HG02763 (cell line): ENCODE measurements at regions not wholly inside any gene's neighbourhood (a gene's known extent, or its start where the extent isn't known, plus 50 kb on each side); places are given as distances from the start of the nearest gene placed in this dataset.
"Not testable (repeated sequence)": the region's sequence is repeated elsewhere in the genome, so short reads cannot be mapped to it uniquely, and the experiment has no call there.

Experiments used
- ATAC-seq: cut with Tn5 transposase; IDR thresholded peaks from one replicate; pipeline ENCODE4 v1.9.1; 2021; ENCODE audit warnings: mild to moderate bottlenecking, moderate library complexity; ENCODE audit not compliant: unreplicated experiment

DNA sequence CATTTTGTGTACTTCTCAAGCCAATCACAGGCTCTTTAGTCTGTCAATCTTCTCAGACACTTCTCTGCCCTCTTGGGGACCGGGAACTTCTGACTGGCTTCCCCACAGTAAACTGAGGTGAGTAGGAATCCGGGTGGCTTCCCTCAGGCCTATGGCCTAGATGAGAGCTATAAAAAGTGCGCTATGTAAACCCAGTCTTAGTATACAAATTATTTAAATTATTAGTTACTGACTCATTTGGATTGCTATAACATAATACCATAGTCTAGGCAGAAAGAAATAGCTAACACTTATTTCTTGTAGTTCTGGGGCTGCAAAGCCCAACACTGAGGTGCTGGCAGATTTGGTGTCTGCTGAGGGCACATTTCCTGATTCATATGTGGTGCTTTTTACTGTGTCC lies 109.2 kb upstream of the MCHR2 start:
- no peak for ATAC-seq

DNA sequence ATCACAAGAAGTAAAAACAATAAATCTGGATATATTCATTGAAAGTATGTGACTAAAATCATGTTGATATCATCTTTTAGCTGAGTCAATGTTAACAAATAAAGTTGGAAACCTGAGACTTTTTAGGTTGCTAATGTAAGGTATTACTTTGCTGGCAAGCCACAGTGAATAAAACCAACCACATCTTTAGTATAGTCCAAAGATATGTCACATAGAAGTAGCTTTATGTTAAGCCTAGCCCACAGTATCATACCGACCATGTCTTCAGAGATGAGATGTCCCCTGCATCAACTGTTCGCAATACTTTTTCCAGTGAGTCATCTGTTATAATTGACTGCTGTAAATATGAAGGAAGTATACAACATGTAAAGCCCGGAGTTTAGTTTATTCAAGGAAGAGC lies 107.6 kb upstream of the MCHR2 start:
- no peak for ATAC-seq

DNA sequence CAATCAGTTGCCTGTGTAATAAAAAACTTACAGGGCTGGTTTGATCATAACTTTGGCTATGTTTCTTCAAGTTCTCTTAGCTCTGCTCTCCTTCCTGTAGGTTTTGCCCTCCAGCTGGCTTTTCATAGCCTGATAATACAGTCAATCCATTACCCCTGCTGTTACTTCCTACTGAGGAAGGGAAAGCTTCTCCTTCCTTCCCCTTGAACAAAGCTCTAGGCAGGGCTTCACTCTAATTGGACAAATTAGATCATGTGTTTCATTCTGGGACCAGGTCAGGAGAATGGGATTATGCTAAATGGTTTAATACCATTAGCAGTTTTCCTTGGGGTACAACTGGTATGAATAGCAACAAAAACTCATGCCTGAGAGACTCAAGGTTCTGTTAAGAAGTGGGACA lies 106.8 kb upstream of the MCHR2 start:
- ATAC-seq, result no peak

DNA sequence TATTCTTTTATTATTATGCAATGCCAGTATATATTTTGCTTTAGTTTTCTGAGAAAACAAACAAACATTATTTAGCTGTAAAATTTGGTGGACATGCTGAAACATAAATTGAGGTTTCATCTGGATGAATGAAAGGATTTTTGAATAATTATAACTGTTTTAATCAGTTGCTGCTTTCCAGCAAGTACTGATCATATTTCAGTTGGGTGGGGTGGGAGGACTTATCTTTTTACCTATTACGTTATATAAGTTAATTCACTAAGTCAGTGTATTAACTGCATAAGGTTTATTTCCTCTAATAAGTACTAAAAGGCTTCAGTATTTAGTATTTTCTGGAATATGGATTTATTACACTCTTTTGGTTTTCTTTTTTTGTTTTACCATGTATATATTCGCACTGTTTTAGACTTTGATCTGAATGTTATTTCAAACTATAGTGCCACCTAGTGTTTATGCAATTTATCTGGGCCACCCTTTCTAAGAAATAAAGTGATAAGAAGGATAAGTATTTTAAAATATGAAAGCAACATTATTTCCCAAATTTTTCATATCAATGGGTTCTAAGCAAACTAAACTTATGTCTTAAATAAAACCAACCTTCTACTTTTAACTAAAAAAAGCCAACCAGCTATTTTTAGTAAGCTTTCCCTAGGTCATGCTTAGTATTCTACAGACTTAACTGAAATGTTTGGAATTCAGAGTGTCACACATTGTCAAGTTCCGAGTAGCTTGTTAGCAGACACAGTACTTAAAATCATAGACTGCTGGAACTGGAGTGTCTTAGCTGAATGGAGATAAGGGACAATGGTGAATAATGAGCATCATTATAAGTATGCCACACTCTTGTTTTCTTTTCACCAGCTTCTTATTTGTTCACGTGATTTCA lies 105.4 kb upstream of the MCHR2 start:
- ATAC-seq, result no peak

DNA sequence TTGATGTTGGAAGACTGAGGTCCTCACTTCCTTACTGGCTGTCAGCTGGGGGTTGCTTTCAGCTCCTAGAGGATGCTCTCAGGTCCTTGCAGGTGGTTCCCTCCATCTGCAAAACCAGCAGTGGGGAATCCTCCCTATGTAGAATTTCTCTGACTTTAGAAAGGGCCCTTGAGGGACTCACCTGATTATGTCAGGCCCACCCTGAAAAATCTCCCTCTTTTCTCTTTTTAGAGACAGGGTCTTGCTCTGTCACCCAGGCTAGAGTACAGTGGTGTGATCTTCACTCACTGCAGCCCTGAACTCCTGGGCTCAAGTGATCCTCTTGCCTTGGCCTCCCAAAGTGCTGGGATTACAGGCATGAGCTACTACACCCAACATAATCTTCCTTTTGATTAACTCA lies 102.9 kb upstream of the MCHR2 start:
- ATAC-seq, result no peak

DNA sequence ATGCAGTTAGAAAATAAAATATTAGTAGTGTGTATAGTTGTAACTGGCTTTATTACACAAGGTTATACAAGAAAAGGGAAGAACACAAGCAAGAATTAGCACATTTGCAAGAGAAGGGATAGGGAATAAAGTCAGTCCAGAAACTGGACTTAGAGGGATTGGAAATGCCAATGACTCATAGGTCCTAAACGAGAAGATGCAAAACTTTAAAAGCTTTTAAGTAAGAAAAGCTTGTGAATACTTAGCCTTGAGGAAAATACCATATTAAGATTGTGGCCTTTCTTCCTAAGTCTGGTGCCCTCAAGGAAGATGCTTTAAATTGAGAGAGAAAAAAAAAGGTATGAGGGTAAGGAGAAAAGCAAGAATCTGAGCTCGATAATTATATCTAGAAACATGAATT lies 102.3 kb upstream of the MCHR2 start:
- no peak for ATAC-seq

DNA sequence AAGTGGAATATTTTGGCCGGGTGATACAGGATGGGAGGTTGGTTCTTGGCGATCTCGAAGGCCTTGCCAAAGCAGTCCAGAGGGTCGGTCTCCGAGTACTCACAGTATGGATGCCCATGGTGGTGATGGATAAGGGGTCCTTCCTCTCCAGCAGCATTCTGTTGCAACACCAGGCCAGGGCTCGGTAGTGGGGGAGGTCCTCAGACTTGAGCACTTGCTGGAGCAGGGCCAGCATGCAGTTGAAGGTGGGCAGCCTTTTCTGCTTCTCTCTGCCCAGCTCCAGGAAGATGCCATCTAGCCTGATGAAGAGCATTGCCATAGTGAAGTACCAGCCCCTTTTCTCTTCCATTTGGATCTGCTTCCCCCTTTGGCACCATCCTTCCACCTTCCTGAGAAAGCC lies 99.4 kb upstream of the MCHR2 start:
- no peak for ATAC-seq

DNA sequence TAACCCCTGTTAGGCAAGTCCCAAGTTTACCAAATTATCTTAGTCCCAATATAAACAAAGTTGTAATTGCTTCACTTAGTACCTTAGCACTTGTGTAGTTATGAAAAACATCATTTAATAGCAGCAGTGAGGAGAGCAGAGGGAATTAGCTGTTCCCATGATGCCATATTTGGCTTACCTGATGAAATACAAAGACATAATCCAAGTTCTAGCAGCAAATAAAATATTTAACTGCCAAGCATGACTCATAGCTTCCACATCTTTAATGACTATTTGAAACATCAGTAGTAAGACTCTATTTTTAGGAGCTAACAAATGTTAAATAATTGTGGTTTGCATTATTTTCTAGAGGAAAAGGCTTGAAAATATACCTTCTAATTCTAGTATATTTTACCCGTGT lies 94.0 kb upstream of the MCHR2 start:
- ATAC-seq, result no peak

DNA sequence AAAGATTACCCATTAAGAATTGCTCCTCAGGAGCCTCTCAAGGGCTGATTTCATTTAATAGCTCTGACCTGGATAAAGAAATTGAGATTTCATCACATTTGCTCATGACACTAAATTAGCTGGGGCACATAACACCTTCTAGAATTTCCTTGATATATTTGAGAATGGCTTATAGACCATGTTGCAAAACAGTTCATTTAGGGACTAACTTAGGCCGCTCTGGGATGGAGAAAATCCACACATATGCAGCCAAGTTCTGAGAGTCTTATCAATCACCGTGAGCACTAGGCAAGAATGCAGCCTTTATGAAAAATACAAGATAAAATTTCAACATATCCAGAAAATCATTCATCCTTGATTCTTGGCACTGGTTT lies 91.0 kb upstream of the MCHR2 start:
- no peak for ATAC-seq

DNA sequence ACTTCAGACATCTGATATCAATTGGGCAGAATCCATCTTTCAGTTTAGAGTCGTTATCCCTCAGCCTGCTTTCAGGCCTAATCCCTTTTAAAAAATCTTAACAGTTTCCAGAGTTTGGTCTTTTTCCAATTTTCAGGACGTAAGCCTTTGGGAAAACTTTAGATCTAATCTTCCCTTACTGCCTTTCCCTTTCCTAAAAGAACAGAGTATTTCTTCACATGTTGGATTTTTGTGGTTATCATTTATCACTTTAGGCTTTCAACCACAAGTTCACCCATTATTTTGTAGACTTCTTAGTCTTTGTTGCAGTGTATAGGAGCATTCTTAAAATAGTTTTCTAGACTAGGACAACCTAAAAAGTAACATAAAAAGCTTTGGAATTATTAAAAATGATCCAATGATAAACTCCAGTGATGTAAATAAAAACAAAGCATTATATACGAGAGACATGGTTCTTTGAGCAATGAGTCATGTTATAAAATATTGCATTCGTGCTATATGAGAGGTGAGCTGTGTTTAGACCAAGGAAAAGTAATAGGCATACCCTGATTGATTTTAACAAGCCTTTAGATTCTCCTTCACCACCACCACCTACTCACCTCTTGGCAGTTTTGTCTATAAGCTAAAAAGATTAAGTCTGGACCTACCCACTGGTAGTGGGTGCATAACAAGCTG lies 90.4 kb upstream of the MCHR2 start:
- no peak for ATAC-seq

DNA sequence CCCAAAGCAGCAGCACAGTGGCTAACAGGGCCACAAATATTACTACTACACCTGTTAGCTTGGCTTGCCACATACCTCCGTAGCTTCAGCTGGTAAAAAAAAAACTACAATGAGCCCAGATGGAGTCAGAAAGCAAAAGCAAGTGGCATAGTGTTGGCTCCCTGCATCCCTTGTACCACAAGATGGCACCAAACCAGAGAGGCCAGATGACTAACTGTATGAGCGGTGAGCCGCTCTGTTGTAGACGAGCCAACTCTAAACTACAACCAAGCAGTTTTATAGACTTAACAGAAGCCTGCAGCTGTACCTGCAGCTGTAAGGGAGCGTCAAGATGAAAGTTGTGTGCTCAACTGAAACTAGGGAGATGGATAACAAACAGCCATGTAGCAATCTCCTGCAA lies 84.5 kb upstream of the MCHR2 start:
- no peak for ATAC-seq

DNA sequence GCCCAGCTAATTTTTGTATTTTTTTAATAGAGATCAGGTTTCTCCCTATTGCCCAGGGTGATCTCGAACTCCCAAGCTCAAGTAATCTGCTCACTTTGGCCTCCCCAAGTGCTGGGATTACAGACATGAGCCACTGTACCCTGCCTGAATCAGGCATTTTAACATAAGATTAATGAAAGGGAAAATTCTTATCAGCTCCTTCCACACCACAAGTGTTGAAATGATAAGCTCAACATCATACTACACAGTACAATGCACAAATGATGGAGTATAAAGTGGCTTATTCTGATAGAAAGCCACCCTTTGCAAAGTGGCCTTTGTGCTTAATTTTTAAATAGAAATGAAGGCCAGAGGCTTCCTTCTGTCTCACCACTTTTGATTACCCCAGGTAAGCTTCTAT lies 71.3 kb upstream of the MCHR2 start:
- no peak for ATAC-seq

DNA sequence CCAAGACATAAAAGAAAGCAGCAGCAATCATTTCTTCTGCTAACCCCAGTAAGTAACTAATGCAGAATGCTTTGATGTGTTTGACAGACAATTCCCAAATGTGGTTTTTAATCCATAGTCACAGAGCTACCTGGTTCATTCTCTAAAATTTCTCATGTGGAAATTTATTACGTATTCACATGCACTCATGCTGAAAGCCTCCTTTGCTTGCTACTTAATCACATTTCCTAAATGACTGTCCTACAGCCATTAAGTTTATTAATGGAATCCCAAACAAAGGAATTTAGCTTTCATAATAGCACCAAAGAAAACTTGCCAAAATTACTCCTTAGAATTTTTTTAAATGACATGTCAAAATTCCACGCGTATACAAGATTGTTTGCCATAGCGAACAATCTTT lies 68.6 kb upstream of the MCHR2 start:
- ATAC-seq, result no peak

DNA sequence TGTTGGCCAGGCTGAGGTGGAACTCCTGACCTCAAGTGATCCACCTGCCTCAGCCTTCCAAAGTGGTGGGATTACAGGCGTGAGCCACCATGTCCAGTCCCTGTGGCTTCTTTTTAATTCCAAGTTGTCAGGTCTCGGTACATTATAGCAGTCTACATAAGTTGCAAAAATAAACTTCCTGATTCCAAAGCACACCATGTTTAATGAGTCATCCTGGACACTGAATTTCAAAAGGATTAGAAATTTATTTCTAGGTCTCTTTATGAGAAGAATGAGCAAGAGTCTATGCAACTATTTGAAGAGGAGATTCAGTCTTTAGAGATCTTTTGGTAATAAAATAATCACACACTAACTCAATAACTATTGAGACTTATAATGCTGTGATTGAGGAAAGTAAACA lies 63.9 kb upstream of the MCHR2 start:
- ATAC-seq, result no peak

DNA sequence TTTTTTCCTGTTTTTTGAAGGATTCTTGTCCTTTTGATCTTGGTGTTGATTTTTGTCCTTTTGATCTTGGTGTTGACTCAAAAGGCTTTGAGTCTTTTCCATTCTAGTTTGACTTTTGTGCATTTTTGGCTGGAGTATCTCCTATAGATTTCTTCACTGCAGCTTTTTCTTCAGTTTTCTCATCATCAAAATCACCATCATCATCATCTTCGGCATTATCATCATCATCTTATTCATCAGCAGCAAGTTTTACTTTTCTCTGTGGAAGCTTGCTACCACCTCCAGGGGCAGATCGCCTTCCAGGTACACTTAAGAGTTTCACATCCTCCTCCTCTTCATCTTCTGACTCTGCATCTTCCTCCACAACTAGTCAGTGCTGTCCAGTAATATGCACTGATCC lies 56.5 kb upstream of the MCHR2 start:
- no peak for ATAC-seq

DNA sequence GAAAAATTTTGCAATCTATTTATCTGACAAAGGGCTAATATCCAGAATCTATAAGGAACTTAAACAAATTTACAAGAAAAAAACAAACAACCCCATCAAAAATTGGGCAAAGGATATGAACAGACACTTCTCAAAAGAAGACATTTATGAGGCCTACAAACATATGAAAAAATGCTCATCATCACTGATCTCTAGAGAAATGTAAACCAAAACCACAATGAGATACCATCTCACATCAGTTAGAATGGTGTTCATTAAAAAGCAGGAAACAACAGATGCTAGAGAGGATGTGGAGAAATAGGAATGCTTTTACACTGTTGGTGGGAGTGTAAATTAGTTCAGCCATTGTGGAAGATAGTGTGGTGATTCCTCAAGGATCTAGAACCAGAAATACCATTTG lies 49.9 kb upstream of the MCHR2 start:
- not testable (repeated sequence) for ATAC-seq
